ENCODE measurements at regions not wholly inside any gene's neighbourhood (a gene's known extent, or its start where the extent isn't known, plus 50 kb on each side); places are given as distances from the start of the nearest gene placed in this dataset.
"Not testable (repeated sequence)": the region's sequence is repeated elsewhere in the genome, so short reads cannot be mapped to it uniquely, and the experiment has no call there.

GRCh38 chr9:38251036-38251860 is 141.3 kb upstream of the ALDH1B1 start:
- no peaks in the 10 kb centered on the region for H3K27me3 ChIP-seq (ENCODE audit: control insufficient read depth in 1 of 2, insufficient read depth in 2 of 2, low read length in 2 of 2)
- no peak overlapping the region for H3K4me3 ChIP-seq (ENCODE audit: low read depth in 1 of 2, low read length in 2 of 2)
- no peaks in the 10 kb centered on the region for H3K4me1 ChIP-seq (ENCODE audit: control insufficient read depth in 2 of 2, insufficient read depth in 2 of 2, low read length in 1 of 2)
- 57 to 67% methylated on average over 3 of the region's 3 CpGs for WGBS, 2 donors
- H3K27ac ChIP-seq (ENCODE audit: low read depth in 2 of 2, low read length in 1 of 2): no peak overlapping the region
- H3K36me3 ChIP-seq (ENCODE audit: control insufficient read depth in 2 of 2, insufficient read depth in 2 of 2, low read length in 1 of 2): no peaks in the 10 kb centered on the region
- H3K9me3 ChIP-seq (ENCODE audit: control insufficient read depth in 2 of 2, insufficient read depth in 1 of 2, low read depth in 1 of 2, low read length in 1 of 2): no peaks in the 10 kb centered on the region

GRCh38 chr9:38250279-38251035 is 142.0 kb upstream of the ALDH1B1 start:
- no peak overlapping the region for H3K27ac ChIP-seq (ENCODE audit: low read depth in 2 of 2, low read length in 1 of 2)
- H3K36me3 ChIP-seq (ENCODE audit: control insufficient read depth in 2 of 2, insufficient read depth in 2 of 2, low read length in 1 of 2): no peaks in the 10 kb centered on the region
- H3K9me3 ChIP-seq (ENCODE audit: control insufficient read depth in 2 of 2, insufficient read depth in 1 of 2, low read depth in 1 of 2, low read length in 1 of 2): no peaks in the 10 kb centered on the region
- no peak overlapping the region for H3K4me3 ChIP-seq (ENCODE audit: low read depth in 1 of 2, low read length in 2 of 2)
- no peaks in the 10 kb centered on the region for H3K4me1 ChIP-seq (ENCODE audit: control insufficient read depth in 2 of 2, insufficient read depth in 2 of 2, low read length in 1 of 2)
- H3K27me3 ChIP-seq (ENCODE audit: control insufficient read depth in 1 of 2, insufficient read depth in 2 of 2, low read length in 2 of 2): no peaks in the 10 kb centered on the region
- 83 to 91% methylated on average over 10 of the region's 10 CpGs for WGBS, 2 donors

DNA sequence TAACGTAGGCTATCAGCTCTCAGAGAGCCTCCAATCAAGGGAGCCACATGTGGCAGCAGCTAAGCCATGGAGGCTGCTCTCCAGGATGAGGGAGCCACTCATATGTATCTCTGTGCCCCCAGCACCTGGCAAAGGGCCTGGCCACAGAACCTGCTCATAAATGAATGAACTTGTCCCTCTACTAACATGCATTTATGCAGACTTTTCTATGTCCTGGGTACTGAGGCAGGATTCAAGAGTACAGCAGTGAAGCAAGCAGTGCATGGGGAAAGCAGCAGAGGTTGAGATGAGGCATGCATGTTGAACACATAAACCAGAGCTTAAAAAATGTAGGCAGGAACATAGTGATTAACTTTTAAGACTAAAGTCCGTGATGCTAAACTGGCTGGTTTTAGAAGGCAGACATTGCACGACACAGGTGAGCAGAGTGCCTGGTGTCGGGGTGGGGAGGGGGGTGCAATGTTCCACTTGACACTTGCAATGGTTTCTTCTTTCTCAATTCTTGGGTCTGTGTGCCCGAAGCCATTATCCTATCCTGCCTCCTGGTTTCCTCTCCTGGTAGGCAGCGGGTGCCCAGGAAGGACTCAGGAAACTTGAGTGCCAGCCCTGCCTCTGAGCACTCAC is 142.8 kb upstream of the ALDH1B1 start:
- 81 to 85% methylated on average over 6 of the region's 6 CpGs for WGBS, 2 donors
- Histone ChIP-seq H3K4me3 (ENCODE audit: low read depth in 1 of 2, low read length in 2 of 2) (no peak overlapping the region), H3K4me1 (ENCODE audit: control insufficient read depth in 2 of 2, insufficient read depth in 2 of 2, low read length in 1 of 2) (no peaks in the 10 kb centered on the region), H3K36me3 (ENCODE audit: control insufficient read depth in 2 of 2, insufficient read depth in 2 of 2, low read length in 1 of 2) (no peaks in the 10 kb centered on the region), H3K9me3 (ENCODE audit: control insufficient read depth in 2 of 2, insufficient read depth in 1 of 2, low read depth in 1 of 2, low read length in 1 of 2) (no peaks in the 10 kb centered on the region), H3K27me3 (ENCODE audit: control insufficient read depth in 1 of 2, insufficient read depth in 2 of 2, low read length in 2 of 2) (no peaks in the 10 kb centered on the region), H3K27ac (ENCODE audit: low read depth in 2 of 2, low read length in 1 of 2) (no peak overlapping the region)

DNA sequence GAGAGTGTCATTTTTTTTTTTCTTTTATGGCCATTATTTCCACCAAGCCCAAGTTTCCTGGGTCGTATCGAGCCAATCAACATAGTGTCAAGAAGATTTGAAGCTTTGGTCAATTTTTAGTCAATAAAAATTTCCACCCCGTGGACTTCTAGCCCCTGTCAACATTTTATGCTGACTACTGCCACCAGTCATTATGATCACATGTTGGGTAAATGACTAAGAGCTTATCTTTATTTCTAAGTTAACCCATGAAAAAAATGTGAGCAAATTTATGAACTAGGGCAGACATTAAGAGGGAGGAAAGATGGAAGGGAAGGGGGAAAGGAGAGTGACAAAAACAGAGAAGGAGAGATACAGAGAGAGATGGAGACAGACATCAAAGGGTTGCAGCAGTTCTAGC is 143.5 kb upstream of the ALDH1B1 start:
- Histone ChIP-seq H3K4me3 (ENCODE audit: low read depth in 1 of 2, low read length in 2 of 2) (no peak overlapping the region), H3K27ac (ENCODE audit: low read depth in 2 of 2, low read length in 1 of 2) (no peak overlapping the region), H3K9me3 (ENCODE audit: control insufficient read depth in 2 of 2, insufficient read depth in 1 of 2, low read depth in 1 of 2, low read length in 1 of 2) (no peaks in the 10 kb centered on the region), H3K27me3 (ENCODE audit: control insufficient read depth in 1 of 2, insufficient read depth in 2 of 2, low read length in 2 of 2) (no peaks in the 10 kb centered on the region), H3K36me3 (ENCODE audit: control insufficient read depth in 2 of 2, insufficient read depth in 2 of 2, low read length in 1 of 2) (no peaks in the 10 kb centered on the region), H3K4me1 (ENCODE audit: control insufficient read depth in 2 of 2, insufficient read depth in 2 of 2, low read length in 1 of 2) (no peaks in the 10 kb centered on the region)
- WGBS, 2 donors: 75 to 78% methylated on average over 3 of the region's 3 CpGs

DNA sequence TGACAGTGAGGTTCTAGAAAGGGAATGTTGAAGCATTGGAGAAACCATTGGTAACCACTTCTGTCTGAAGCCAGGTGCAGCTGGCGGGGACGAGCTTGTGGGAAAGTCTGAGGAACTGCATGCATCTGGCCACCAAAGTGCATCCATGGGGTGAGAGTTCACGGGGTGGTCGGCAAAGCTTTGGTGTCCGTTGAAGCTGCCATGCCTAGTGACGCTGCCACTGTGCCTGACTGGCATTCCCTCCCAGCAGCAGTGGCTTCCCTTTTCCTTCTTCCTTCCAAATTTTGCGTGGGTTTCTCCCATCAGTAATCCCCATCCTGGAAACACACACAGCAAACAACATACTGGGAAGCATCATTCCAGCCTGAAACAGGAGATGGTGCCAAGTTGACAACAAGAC is 145.7 kb upstream of the ALDH1B1 start:
- no peaks in the 10 kb centered on the region for H3K9me3 ChIP-seq (ENCODE audit: control insufficient read depth in 2 of 2, insufficient read depth in 1 of 2, low read depth in 1 of 2, low read length in 1 of 2)
- WGBS, 2 donors: 87 to 92% methylated on average over 7 of the region's 7 CpGs
- H3K36me3 ChIP-seq (ENCODE audit: control insufficient read depth in 2 of 2, insufficient read depth in 2 of 2, low read length in 1 of 2): no peaks in the 10 kb centered on the region
- no peak overlapping the region for H3K27ac ChIP-seq (ENCODE audit: low read depth in 2 of 2, low read length in 1 of 2)
- no peak overlapping the region for H3K4me3 ChIP-seq (ENCODE audit: low read depth in 1 of 2, low read length in 2 of 2)
- no peaks in the 10 kb centered on the region for H3K4me1 ChIP-seq (ENCODE audit: control insufficient read depth in 2 of 2, insufficient read depth in 2 of 2, low read length in 1 of 2)
- H3K27me3 ChIP-seq (ENCODE audit: control insufficient read depth in 1 of 2, insufficient read depth in 2 of 2, low read length in 2 of 2): no peaks in the 10 kb centered on the region

- H3K4me3 ChIP-seq (ENCODE audit: low read depth in 1 of 2, low read length in 2 of 2): no peak overlapping the region
- 78 to 85% methylated on average over 1 of the region's 1 CpG for WGBS, 2 donors
- no peaks in the 10 kb centered on the region for H3K9me3 ChIP-seq (ENCODE audit: control insufficient read depth in 2 of 2, insufficient read depth in 1 of 2, low read depth in 1 of 2, low read length in 1 of 2)
- H3K4me1 ChIP-seq (ENCODE audit: control insufficient read depth in 2 of 2, insufficient read depth in 2 of 2, low read length in 1 of 2): no peaks in the 10 kb centered on the region
- no peak overlapping the region for H3K27ac ChIP-seq (ENCODE audit: low read depth in 2 of 2, low read length in 1 of 2)
- no peaks in the 10 kb centered on the region for H3K36me3 ChIP-seq (ENCODE audit: control insufficient read depth in 2 of 2, insufficient read depth in 2 of 2, low read length in 1 of 2)
- H3K27me3 ChIP-seq (ENCODE audit: control insufficient read depth in 1 of 2, insufficient read depth in 2 of 2, low read length in 2 of 2): no peaks in the 10 kb centered on the region
Measured at GRCh38 chr9:38244971-38245370, 147.5 kb upstream of the ALDH1B1 start.

DNA sequence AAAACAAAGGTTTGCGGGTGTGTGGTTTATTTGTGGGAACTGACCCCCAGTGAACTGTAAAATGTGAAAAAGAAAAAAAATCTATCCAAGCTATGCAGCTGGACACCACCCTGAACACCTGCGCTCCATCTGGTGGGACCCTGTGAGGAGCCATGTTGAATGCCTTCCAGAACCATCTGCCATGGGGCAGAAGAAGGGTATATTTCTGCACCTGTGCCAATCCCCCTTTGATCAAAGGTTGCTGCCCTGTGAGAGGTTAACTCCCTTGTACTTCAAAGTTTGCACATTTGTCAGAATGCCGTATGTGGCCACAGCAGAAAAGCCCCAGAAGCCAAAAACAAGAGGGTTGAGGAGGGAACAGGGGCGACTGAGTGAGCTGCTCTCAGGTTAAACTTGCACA is 148.5 kb upstream of the ALDH1B1 start:
- Histone ChIP-seq H3K9me3 (ENCODE audit: control insufficient read depth in 2 of 2, insufficient read depth in 1 of 2, low read depth in 1 of 2, low read length in 1 of 2) (no peaks in the 10 kb centered on the region), H3K4me1 (ENCODE audit: control insufficient read depth in 2 of 2, insufficient read depth in 2 of 2, low read length in 1 of 2) (no peaks in the 10 kb centered on the region), H3K4me3 (ENCODE audit: low read depth in 1 of 2, low read length in 2 of 2) (no peak overlapping the region), H3K36me3 (ENCODE audit: control insufficient read depth in 2 of 2, insufficient read depth in 2 of 2, low read length in 1 of 2) (no peaks in the 10 kb centered on the region), H3K27me3 (ENCODE audit: control insufficient read depth in 1 of 2, insufficient read depth in 2 of 2, low read length in 2 of 2) (no peaks in the 10 kb centered on the region), H3K27ac (ENCODE audit: low read depth in 2 of 2, low read length in 1 of 2) (no peak overlapping the region)
- WGBS, 2 donors: 76 to 81% methylated on average over 4 of the region's 4 CpGs

DNA sequence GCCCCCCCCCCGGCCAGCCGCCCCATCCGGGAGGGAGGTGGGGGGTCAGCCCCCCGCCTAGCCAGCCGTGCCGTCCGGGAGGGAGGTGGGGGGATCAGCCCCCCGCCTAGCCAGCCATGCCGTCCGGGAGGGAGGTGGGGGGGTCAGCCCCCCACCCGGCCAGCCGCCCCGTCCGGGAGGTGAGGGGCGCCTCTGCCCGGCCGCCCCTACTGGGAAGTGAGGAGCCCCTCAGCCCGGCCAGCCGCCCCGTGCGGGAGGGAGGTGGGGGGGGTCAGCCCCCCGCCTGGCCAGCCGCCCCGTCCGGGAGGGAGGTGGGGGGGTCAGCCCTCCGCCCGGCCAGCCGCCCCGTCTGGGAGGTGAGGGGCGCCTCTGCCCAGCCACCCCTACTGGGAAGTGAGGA is 150.4 kb upstream of the ALDH1B1 start:
- not testable (repeated sequence) for H3K4me3 ChIP-seq (ENCODE audit: low read depth in 1 of 2, low read length in 2 of 2); H3K4me1 ChIP-seq (ENCODE audit: control insufficient read depth in 2 of 2, insufficient read depth in 2 of 2, low read length in 1 of 2); H3K9me3 ChIP-seq (ENCODE audit: control insufficient read depth in 2 of 2, insufficient read depth in 1 of 2, low read depth in 1 of 2, low read length in 1 of 2); H3K27me3 ChIP-seq (ENCODE audit: control insufficient read depth in 1 of 2, insufficient read depth in 2 of 2, low read length in 2 of 2); H3K27ac ChIP-seq (ENCODE audit: low read depth in 2 of 2, low read length in 1 of 2); H3K36me3 ChIP-seq (ENCODE audit: control insufficient read depth in 2 of 2, insufficient read depth in 2 of 2, low read length in 1 of 2)
- 93 to 95% methylated on average over 7 to 27 of the region's 30 CpGs for WGBS, 2 donors

DNA sequence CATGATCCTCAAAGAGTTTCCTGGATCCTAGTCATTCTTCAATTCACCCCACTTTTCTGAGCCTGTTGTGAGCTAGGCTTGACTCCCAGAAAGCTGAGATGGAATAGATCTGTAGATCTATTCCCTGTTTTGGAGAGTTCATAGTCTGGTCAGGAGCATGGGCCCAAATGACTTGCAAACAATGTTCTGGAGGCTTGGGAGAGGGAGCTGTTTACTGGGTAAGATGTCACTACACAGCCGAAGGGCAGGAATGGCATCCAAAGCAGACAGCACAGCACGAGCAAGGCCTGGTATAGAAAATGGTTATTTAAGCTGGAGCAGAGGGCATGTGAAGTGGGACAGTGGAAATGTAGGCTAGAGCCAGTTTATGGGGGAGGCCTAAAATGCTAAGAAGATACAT is 152.5 kb upstream of the ALDH1B1 start:
- WGBS, 2 donors: 88 to 94% methylated on average over 2 of the region's 2 CpGs
- no peak overlapping the region for H3K27ac ChIP-seq (ENCODE audit: low read depth in 2 of 2, low read length in 1 of 2)
- H3K9me3 ChIP-seq (ENCODE audit: control insufficient read depth in 2 of 2, insufficient read depth in 1 of 2, low read depth in 1 of 2, low read length in 1 of 2): no peaks in the 10 kb centered on the region
- no peaks in the 10 kb centered on the region for H3K36me3 ChIP-seq (ENCODE audit: control insufficient read depth in 2 of 2, insufficient read depth in 2 of 2, low read length in 1 of 2)
- no peaks in the 10 kb centered on the region for H3K4me1 ChIP-seq (ENCODE audit: control insufficient read depth in 2 of 2, insufficient read depth in 2 of 2, low read length in 1 of 2)
- H3K4me3 ChIP-seq (ENCODE audit: low read depth in 1 of 2, low read length in 2 of 2): no peak overlapping the region
- H3K27me3 ChIP-seq (ENCODE audit: control insufficient read depth in 1 of 2, insufficient read depth in 2 of 2, low read length in 2 of 2): no peaks in the 10 kb centered on the region

Data from esophagus (tissue), 2 donors.